WTC11 (cell line): ENCODE measurements at regions not wholly inside any gene's neighbourhood (a gene's known extent, or its start where the extent isn't known, plus 50 kb on each side); places are given as distances from the start of the nearest gene placed in this dataset.
A peak's percentile ranks its signal among the peaks of the same experiment; 100 is the strongest.

Experiments used
- ATAC-seq: fragments of 200-7000 bp; cut with Tn5 transposase; 2 replicates; pipeline ENCODE4 v1.10.0; 2021; ENCODE audit warnings: mild to moderate bottlenecking, moderate library complexity
- CTCF ChIA-PET: fragments of 300-600 bp; sonication (Branson Sonifier 250); formaldehyde crosslinking; loops from one replicate; lab custom pipeline; 2021; ENCODE audit warnings: antibody characterized with exemption; lab: Charles Lee
- POLR2A ChIA-PET: fragments of 350-600 bp; sonication (Branson Sonifier 250); formaldehyde crosslinking; loops from one replicate; lab custom pipeline; 2021; ENCODE audit warnings: antibody characterized with exemption; lab: Charles Lee
- DNase-seq: peaks from one replicate; pipeline ENCODE4 v3.0.0; 2021; ENCODE audit warnings: low spot score
- H3K27ac Mint-ChIP-seq: 2 replicates; pipeline ENCODE4 v1.8.0; 2021; ENCODE audit warnings: mixed read lengths
- H3K27me3 Mint-ChIP-seq: 2 replicates; pipeline ENCODE4 v1.8.0; 2021; ENCODE audit warnings: low read depth, mild to moderate bottlenecking, moderate library complexity, mixed read lengths
- H3K36me3 Mint-ChIP-seq: 2 replicates; pipeline ENCODE4 v1.8.0; 2021; ENCODE audit warnings: mixed read lengths
- H3K4me1 Mint-ChIP-seq: 2 replicates; pipeline ENCODE4 v1.8.0; 2022; ENCODE audit warnings: mixed read lengths
- H3K4me3 Mint-ChIP-seq: 2 replicates; pipeline ENCODE4 v1.8.0; 2021; ENCODE audit warnings: mild to moderate bottlenecking, moderate library complexity, mixed read lengths
- H3K9me3 Mint-ChIP-seq: 2 replicates; pipeline ENCODE4 v1.8.0; 2021; ENCODE audit warnings: mixed read lengths
- AFF4 ChIP-seq: sonication (generic); formaldehyde crosslinking; IDR thresholded peaks from 2 replicates; pipeline ENCODE4 v1.8.1; 2023; ENCODE audit warnings: mild to moderate bottlenecking, missing genetic modification reagents, borderline replicate concordance
- ATF1 ChIP-seq: sonication (generic); formaldehyde crosslinking; IDR thresholded peaks from 2 replicates; pipeline ENCODE4 v1.8.1; 2023; ENCODE audit warnings: mild to moderate bottlenecking, moderate library complexity, missing genetic modification reagents
- ATF3 ChIP-seq: sonication (generic); formaldehyde crosslinking; conservative IDR thresholded peaks from 2 replicates; pipeline ENCODE4 v1.8.1; 2022; ENCODE audit warnings: mild to moderate bottlenecking, missing genetic modification reagents
- CREM ChIP-seq: sonication (generic); formaldehyde crosslinking; IDR thresholded peaks from 2 replicates; pipeline ENCODE4 v1.8.1; 2022; ENCODE audit warnings: mild to moderate bottlenecking, missing genetic modification reagents, moderate library complexity
- E2F4 ChIP-seq: sonication (generic); formaldehyde crosslinking; IDR thresholded peaks from 2 replicates; pipeline ENCODE4 v1.8.1; 2022; ENCODE audit warnings: low read depth, mild to moderate bottlenecking, moderate library complexity, missing genetic modification reagents, borderline replicate concordance
- E2F5 ChIP-seq: sonication (generic); formaldehyde crosslinking; IDR thresholded peaks from 2 replicates; pipeline ENCODE4 v1.8.1; 2022; ENCODE audit warnings: mild to moderate bottlenecking, moderate library complexity, missing genetic modification reagents
- ELF4 ChIP-seq: sonication (generic); formaldehyde crosslinking; IDR thresholded peaks from 2 replicates; pipeline ENCODE4 v1.8.1; 2022; ENCODE audit warnings: low read depth, mild to moderate bottlenecking, moderate library complexity, missing genetic modification reagents
- GABPB1 ChIP-seq: sonication (generic); formaldehyde crosslinking; IDR thresholded peaks from 2 replicates; pipeline ENCODE4 v1.8.1; 2023; ENCODE audit warnings: mild to moderate bottlenecking, missing genetic modification reagents
- IRF2 ChIP-seq: sonication (generic); formaldehyde crosslinking; IDR thresholded peaks from 2 replicates; pipeline ENCODE4 v1.8.0; 2022; ENCODE audit warnings: low read depth, missing genetic modification reagents, borderline replicate concordance
- JAZF1 ChIP-seq: fragments of 250-450 bp; sonication (Bioruptor Pico); IDR thresholded peaks from 2 replicates; pipeline ENCODE4 v1.9.0; 2021; ENCODE audit warnings: moderate library complexity, mild to moderate bottlenecking, inconsistent platforms
- KAT7 ChIP-seq: sonication (generic); formaldehyde crosslinking; IDR thresholded peaks from 2 replicates; pipeline ENCODE4 v1.8.1; 2023; ENCODE audit warnings: missing genetic modification reagents, mild to moderate bottlenecking, borderline replicate concordance
- NR1H2 ChIP-seq: sonication (generic); formaldehyde crosslinking; IDR thresholded peaks from 2 replicates; pipeline ENCODE4 v1.9.0; 2021; ENCODE audit warnings: mild to moderate bottlenecking, moderate library complexity, missing genetic modification reagents
- SMAD4 ChIP-seq: sonication (generic); formaldehyde crosslinking; IDR thresholded peaks from 2 replicates; pipeline ENCODE4 v1.8.0; 2022; ENCODE audit warnings: mild to moderate bottlenecking, missing genetic modification reagents
- TEAD1 ChIP-seq: sonication (generic); formaldehyde crosslinking; IDR thresholded peaks from 2 replicates; pipeline ENCODE4 v1.8.0; 2022; ENCODE audit warnings: mild to moderate bottlenecking, missing genetic modification reagents
- ZNF219 ChIP-seq: sonication (generic); formaldehyde crosslinking; IDR thresholded peaks from 2 replicates; pipeline ENCODE4 v1.8.0; 2023; ENCODE audit warnings: missing genetic modification reagents, mild to moderate bottlenecking, borderline replicate concordance
- ZNF232 ChIP-seq: sonication (generic); formaldehyde crosslinking; IDR thresholded peaks from 2 replicates; pipeline ENCODE4 v1.8.0; 2022; ENCODE audit warnings: mild to moderate bottlenecking, missing genetic modification reagents
- ZNF512 ChIP-seq: sonication (generic); formaldehyde crosslinking; IDR thresholded peaks from 2 replicates; pipeline ENCODE4 v1.8.1; 2022; ENCODE audit warnings: missing genetic modification reagents, borderline replicate concordance
- ZNF532 ChIP-seq: fragments of 250-450 bp; sonication (Bioruptor Pico); IDR thresholded peaks from 2 replicates; pipeline ENCODE4 v1.9.0; 2021; ENCODE audit warnings: mild to moderate bottlenecking, borderline replicate concordance

- peak; percentile 28; the same call in 1 of the 2 replicates for ATAC-seq
Measured at GRCh38 chr6:56897789-56898529, 56.9 kb upstream of the BEND6 start.

GRCh38 chr6:56891754-56892153, 63.2 kb upstream of the BEND6 start:
- no peaks in the 10 kb centered on the region for H3K27me3 Mint-ChIP-seq
- ATAC-seq (peak; percentile 80), DNase-seq (no peak)
- no peak overlapping the region for H3K4me3 Mint-ChIP-seq
- ChIA-PET POLR2A (interaction anchor here (0.5 kb wide), 1 partner anchor 43 kb away, joined by 6 read pairs; no protein-coding TSS in a partner anchor), CTCF (interaction anchor here (0.7 to 1.1 kb wide), 2 partner anchors 13 to 21 kb away, joined by 3 to 4 read pairs; no protein-coding TSS in a partner anchor)
- no peak overlapping the region for H3K27ac Mint-ChIP-seq
- H3K4me1 Mint-ChIP-seq: peaks cover 5% of the 10 kb centered on the region
- H3K36me3 Mint-ChIP-seq: peaks cover 12% of the 10 kb centered on the region
- H3K9me3 Mint-ChIP-seq: peaks cover 11% of the 10 kb centered on the region
- TF ChIP-seq AFF4 (CRISPR knock-in tag) (no peak), E2F4 (no peak), TEAD1 (CRISPR knock-in tag) (no peak), ZNF512 (CRISPR knock-in tag) (no peak), GABPB1 (CRISPR knock-in tag) (no peak), SMAD4 (CRISPR knock-in tag) (no peak)

More at GRCh38 chr6:56897789-56898529, 56.9 kb upstream of the BEND6 start:
- Mint-ChIP-seq H3K36me3 (peaks cover 17% of the 10 kb centered on the region), H3K27me3 (no peaks in the 10 kb centered on the region), H3K4me3 (no peak overlapping the region), H3K27ac (no peak overlapping the region; the same call in 1 of the 2 replicates), H3K9me3 (peaks cover 11% of the 10 kb centered on the region), H3K4me1 (peaks cover 15% of the 10 kb centered on the region)
- POLR2A ChIA-PET: no interaction called here
- CTCF ChIA-PET: no interaction called here
- DNase-seq: no peak
- TF ChIP-seq E2F5 (CRISPR knock-in tag): no peak
- TF ChIP-seq JAZF1 (CRISPR knock-in tag): no peak
- TF ChIP-seq ZNF232 (CRISPR knock-in tag): no peak
- TF ChIP-seq ZNF219 (CRISPR knock-in tag): no peak
- no peak for TF ChIP-seq KAT7 (CRISPR knock-in tag)
- TF ChIP-seq ZNF532 (CRISPR knock-in tag): no peak
- no peak for TF ChIP-seq CREM
- no peak for TF ChIP-seq IRF2 (CRISPR knock-in tag)
- no peak for TF ChIP-seq NR1H2 (CRISPR knock-in tag)
- no peak for TF ChIP-seq ATF3 (CRISPR knock-in tag)
- no peak for TF ChIP-seq ELF4 (CRISPR knock-in tag)
- no peak for TF ChIP-seq ATF1 (CRISPR knock-in tag)
